MM.1S (cell line): ENCODE measurements at regions not wholly inside any gene's neighbourhood (a gene's known extent, or its start where the extent isn't known, plus 50 kb on each side); places are given as distances from the start of the nearest gene placed in this dataset.

ENCODE experiments used
- DNase-seq: peaks from one replicate; pipeline ENCODE4 v3.0.0-alpha.2; 2015
- H2AFZ ChIP-seq: fragments of 300-600 bp; sonication (generic); 2 replicates; pipeline ENCODE4 v1.6.0; 2016; ENCODE audit warnings: antibody characterized with exemption, low read length
- H3F3A ChIP-seq: fragments of 300-600 bp; sonication (generic); 2 replicates; pipeline ENCODE4 v1.6.1; 2016; ENCODE audit warnings: mild to moderate bottlenecking, antibody characterized with exemption, low read length, moderate library complexity, mixed read lengths; ENCODE audit not compliant: insufficient read depth
- H3K27ac ChIP-seq: fragments of 300-600 bp; sonication (generic); 2 replicates; pipeline ENCODE4 v1.5.1; 2016; ENCODE audit warnings: mild to moderate bottlenecking, low read length
- H3K27me3 ChIP-seq: fragments of 300-600 bp; sonication (generic); replicated peaks from 2 replicates; pipeline ENCODE4 v1.6.0; 2016; ENCODE audit warnings: low read length; ENCODE audit not compliant: insufficient read depth
- H3K36me3 ChIP-seq: fragments of 300-600 bp; sonication (generic); replicated peaks from 2 replicates; pipeline ENCODE4 v1.6.1; 2016; ENCODE audit warnings: mild to moderate bottlenecking, low read length, mixed read lengths; ENCODE audit not compliant: insufficient read depth
- H3K4me1 ChIP-seq: fragments of 300-600 bp; sonication (generic); 2 replicates; pipeline ENCODE4 v1.6.1; 2016; ENCODE audit warnings: low read length, mixed read lengths
- H3K4me2 ChIP-seq: fragments of 300-600 bp; sonication (generic); 2 replicates; pipeline ENCODE4 v1.6.0; 2016; ENCODE audit warnings: low read depth, low read length
- H3K4me3 ChIP-seq: fragments of 300-600 bp; sonication (generic); 2 replicates; pipeline ENCODE4 v1.5.1; 2016; ENCODE audit warnings: low read length, mixed read lengths
- H3K79me2 ChIP-seq: fragments of 300-600 bp; sonication (generic); 2 replicates; pipeline ENCODE4 v1.6.1; 2016; ENCODE audit warnings: mixed run types, low read length, mixed read lengths
- H3K9ac ChIP-seq: fragments of 300-600 bp; sonication (generic); 2 replicates; pipeline ENCODE4 v1.6.1; 2016; ENCODE audit warnings: low read length, mixed read lengths
- H3K9me2 ChIP-seq: fragments of 300-600 bp; sonication (generic); replicated peaks from 2 replicates; pipeline ENCODE4 v1.6.1; 2016; ENCODE audit warnings: mild to moderate bottlenecking, low read length, mixed read lengths; ENCODE audit not compliant: insufficient read depth
- H3K9me3 ChIP-seq: fragments of 300-600 bp; sonication (generic); replicated peaks from 2 replicates; pipeline ENCODE4 v1.6.1; 2016; ENCODE audit warnings: mild to moderate bottlenecking, low read length, mixed read lengths; ENCODE audit not compliant: insufficient read depth
- H4K20me1 ChIP-seq: fragments of 300-600 bp; sonication (generic); 2 replicates; pipeline ENCODE4 v1.6.1; 2016; ENCODE audit warnings: mild to moderate bottlenecking, low read length, moderate library complexity, mixed read lengths; ENCODE audit not compliant: insufficient read depth
- EZH2 ChIP-seq: fragments of 300-600 bp; sonication (generic); optimal IDR thresholded peaks from 2 replicates; pipeline ENCODE3; 2017; ENCODE audit warnings: low read depth, mild to moderate bottlenecking, antibody characterized with exemption, low read length, mixed read lengths
- EZH2phosphoT487 ChIP-seq: fragments of 300-600 bp; sonication (generic); IDR thresholded peaks from 2 replicates; pipeline ENCODE4 v1.6.1; 2018; ENCODE audit warnings: antibody characterized with exemption, low read length
- TF ChIP-seq, protein P1 (sequence below): fragments of 300-600 bp; sonication (generic); IDR thresholded peaks from 2 replicates; pipeline ENCODE4 v1.5.1; 2016; ENCODE audit warnings: antibody characterized with exemption, low read length, mixed read lengths

DNA sequence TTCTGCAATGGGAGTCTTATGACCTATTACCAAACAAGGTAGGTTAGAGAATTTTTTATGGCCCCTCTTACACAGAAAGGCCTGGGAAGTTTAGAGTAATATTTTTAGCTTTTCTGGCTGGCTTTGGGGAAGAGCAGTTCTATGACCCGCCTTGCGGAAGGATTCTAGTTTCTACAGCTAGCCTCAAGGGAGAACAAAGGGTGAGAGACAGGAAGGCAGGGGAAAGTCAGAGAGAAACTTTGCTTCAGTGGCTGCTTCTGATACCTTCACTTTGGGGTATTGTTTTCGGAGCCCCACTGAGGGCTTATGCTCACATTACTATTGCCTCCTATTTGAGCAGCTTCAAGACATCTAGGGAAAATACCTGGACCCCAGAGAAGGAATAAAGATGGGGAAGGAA, 80.7 kb upstream of the NUDT4 start:
- Histone ChIP-seq H2AFZ (no peak overlapping the region), H3K79me2 (no peaks in the 10 kb centered on the region), H3K9me3 (no peaks in the 10 kb centered on the region), H3K9ac (no peak overlapping the region), H4K20me1 (no peaks in the 10 kb centered on the region), H3K27ac (no peak overlapping the region), H3K27me3 (no peaks in the 10 kb centered on the region), H3K9me2 (no peaks in the 10 kb centered on the region), H3F3A (no peaks in the 10 kb centered on the region), H3K4me2 (no peak overlapping the region), H3K4me1 (no peaks in the 10 kb centered on the region), H3K36me3 (no peaks in the 10 kb centered on the region), H3K4me3 (no peak overlapping the region)
- no peak for DNase-seq
- TF ChIP-seq, protein P1, sequence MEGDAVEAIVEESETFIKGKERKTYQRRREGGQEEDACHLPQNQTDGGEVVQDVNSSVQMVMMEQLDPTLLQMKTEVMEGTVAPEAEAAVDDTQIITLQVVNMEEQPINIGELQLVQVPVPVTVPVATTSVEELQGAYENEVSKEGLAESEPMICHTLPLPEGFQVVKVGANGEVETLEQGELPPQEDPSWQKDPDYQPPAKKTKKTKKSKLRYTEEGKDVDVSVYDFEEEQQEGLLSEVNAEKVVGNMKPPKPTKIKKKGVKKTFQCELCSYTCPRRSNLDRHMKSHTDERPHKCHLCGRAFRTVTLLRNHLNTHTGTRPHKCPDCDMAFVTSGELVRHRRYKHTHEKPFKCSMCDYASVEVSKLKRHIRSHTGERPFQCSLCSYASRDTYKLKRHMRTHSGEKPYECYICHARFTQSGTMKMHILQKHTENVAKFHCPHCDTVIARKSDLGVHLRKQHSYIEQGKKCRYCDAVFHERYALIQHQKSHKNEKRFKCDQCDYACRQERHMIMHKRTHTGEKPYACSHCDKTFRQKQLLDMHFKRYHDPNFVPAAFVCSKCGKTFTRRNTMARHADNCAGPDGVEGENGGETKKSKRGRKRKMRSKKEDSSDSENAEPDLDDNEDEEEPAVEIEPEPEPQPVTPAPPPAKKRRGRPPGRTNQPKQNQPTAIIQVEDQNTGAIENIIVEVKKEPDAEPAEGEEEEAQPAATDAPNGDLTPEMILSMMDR: no peak
- no peak for TF ChIP-seq EZH2
- no peak for TF ChIP-seq EZH2phosphoT487

DNA sequence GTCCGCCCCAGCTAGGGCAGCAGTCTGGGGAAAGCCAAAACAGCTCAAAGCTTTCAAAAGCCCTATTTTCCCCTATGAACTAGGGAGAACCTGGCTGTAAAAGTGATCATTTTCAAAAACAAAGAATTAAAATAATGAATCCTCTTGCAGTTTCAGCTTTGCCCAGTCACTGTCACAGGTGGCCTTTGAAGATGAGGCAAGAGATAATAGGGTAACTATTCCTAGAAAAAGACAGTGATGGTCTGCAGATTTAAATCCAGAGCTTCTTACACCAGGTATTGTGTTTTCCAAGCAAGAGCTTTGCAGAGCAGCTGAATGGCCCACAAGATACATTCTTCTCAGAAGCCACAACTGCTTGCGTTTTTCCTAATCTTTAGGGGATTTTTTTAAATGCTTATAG, 80.2 kb upstream of the NUDT4 start:
- H3K79me2 ChIP-seq: no peaks in the 10 kb centered on the region
- H3K9me2 ChIP-seq: no peaks in the 10 kb centered on the region
- H3K4me1 ChIP-seq: no peaks in the 10 kb centered on the region
- no peak overlapping the region for H2AFZ ChIP-seq
- no peak overlapping the region for H3K4me2 ChIP-seq
- no peak overlapping the region for H3K27ac ChIP-seq
- no peak overlapping the region for H3K9ac ChIP-seq
- H3K27me3 ChIP-seq: no peaks in the 10 kb centered on the region
- no peaks in the 10 kb centered on the region for H3F3A ChIP-seq
- no peak for TF ChIP-seq EZH2
- TF ChIP-seq, protein P1: no peak
- H3K4me3 ChIP-seq: no peak overlapping the region
- H3K36me3 ChIP-seq: no peaks in the 10 kb centered on the region
- no peaks in the 10 kb centered on the region for H4K20me1 ChIP-seq
- DNase-seq: no peak
- no peaks in the 10 kb centered on the region for H3K9me3 ChIP-seq

- Histone ChIP-seq H4K20me1 (no peaks in the 10 kb centered on the region), H3K36me3 (no peaks in the 10 kb centered on the region), H3K79me2 (no peaks in the 10 kb centered on the region), H3K27me3 (no peaks in the 10 kb centered on the region), H2AFZ (no peak overlapping the region), H3K9ac (no peak overlapping the region), H3K4me3 (no peak overlapping the region), H3K9me3 (no peaks in the 10 kb centered on the region), H3K4me1 (no peaks in the 10 kb centered on the region), H3K9me2 (no peaks in the 10 kb centered on the region), H3K27ac (no peak overlapping the region), H3F3A (no peaks in the 10 kb centered on the region), H3K4me2 (no peak overlapping the region)
- no peak for DNase-seq
- TF ChIP-seq, protein P1: no peak
- TF ChIP-seq EZH2phosphoT487 (no peak), EZH2 (no peak)
These were observed 78.4 kb upstream of the NUDT4 start for GRCh38 chr12:93299262-93299846.
